Keratinocyte (primary cell): ENCODE measurements at regions not wholly inside any gene's neighbourhood (a gene's known extent, or its start where the extent isn't known, plus 50 kb on each side); places are given as distances from the start of the nearest gene placed in this dataset.

Source experiments
- DNase-seq: peaks from one replicate; pipeline ENCODE4 v3.0.0-alpha.2; 2011; ENCODE audit warnings: low read depth, missing footprints, low spot score
- FAIRE-seq: peaks from 2 replicates; lab custom pipeline; 2011; peaks lifted over from hg19 to GRCh38; lab: Jason Lieb, UNC
- H2AFZ ChIP-seq: 2 replicates; pipeline ENCODE4 v1.6.0; 2012; ENCODE audit warnings: low read length, control low read depth, inconsistent platforms; ENCODE audit not compliant: control insufficient read depth
- H3K27ac ChIP-seq: 2 replicates; pipeline ENCODE4 v1.5.1; 2011; ENCODE audit warnings: low read length; ENCODE audit not compliant: control insufficient read depth, insufficient read depth
- H3K27me3 ChIP-seq: 3 replicates; pipeline ENCODE4 v1.6.0; 2011; ENCODE audit warnings: low read length; ENCODE audit not compliant: control insufficient read depth, insufficient read depth; ENCODE audit errors: extremely low read depth
- H3K36me3 ChIP-seq, 2 experiments: 2 replicates in 1 of 2; 3 replicates in 1 of 2; pipeline ENCODE4 v1.5.1; 2011; ENCODE audit warnings: low read length in 2 of 2, mild to moderate bottlenecking in 1 of 2; ENCODE audit not compliant: control insufficient read depth in 2 of 2, insufficient read depth in 2 of 2; ENCODE audit errors: extremely low read depth in 1 of 2
- H3K4me1 ChIP-seq: 3 replicates; pipeline ENCODE4 v1.5.1; 2011; ENCODE audit warnings: low read length; ENCODE audit not compliant: control insufficient read depth, insufficient read depth; ENCODE audit errors: extremely low read depth
- H3K4me2 ChIP-seq: 3 replicates; pipeline ENCODE4 v1.6.0; 2011; ENCODE audit warnings: low read depth, low read length; ENCODE audit not compliant: control insufficient read depth, insufficient read depth; ENCODE audit errors: extremely low read depth
- H3K4me3 ChIP-seq, 3 experiments: fragments of 200-600 bp in 1 of 3; sonication (generic) in 1 of 3; 2 replicates in 2 of 3; 3 replicates in 1 of 3; pipeline ENCODE4 v1.5.1; 2011 to 2016; ENCODE audit warnings: low read length in 3 of 3, mild to moderate bottlenecking in 3 of 3, control low read depth in 2 of 3, inconsistent platforms in 1 of 3, low read depth in 1 of 3, mixed read lengths in 1 of 3, mixed run types in 1 of 3, moderate library complexity in 1 of 3; ENCODE audit not compliant: control insufficient read depth in 2 of 3, insufficient read depth in 2 of 3; ENCODE audit errors: extremely low read depth in 1 of 3
- H3K79me2 ChIP-seq: 2 replicates; pipeline ENCODE4 v1.6.0; 2012; ENCODE audit warnings: low read length; ENCODE audit not compliant: control insufficient read depth, insufficient read depth
- H3K9ac ChIP-seq: 3 replicates; pipeline ENCODE4 v1.6.0; 2011; ENCODE audit warnings: low read length; ENCODE audit not compliant: control insufficient read depth, insufficient read depth; ENCODE audit errors: extremely low read depth
- H3K9me1 ChIP-seq: 3 replicates; pipeline ENCODE4 v1.6.0; 2011; ENCODE audit warnings: low read length; ENCODE audit not compliant: control insufficient read depth, insufficient read depth; ENCODE audit errors: extremely low read depth
- H3K9me3 ChIP-seq: 2 replicates; pipeline ENCODE4 v1.5.1; 2012; ENCODE audit warnings: low read depth, low read length; ENCODE audit not compliant: control insufficient read depth
- H4K20me1 ChIP-seq: 3 replicates; pipeline ENCODE4 v1.6.0; 2011; ENCODE audit warnings: low read length; ENCODE audit not compliant: control insufficient read depth, insufficient read depth; ENCODE audit errors: extremely low read depth
- CTCF ChIP-seq, 3 experiments: IDR thresholded peaks in 1 of 3; conservative IDR thresholded peaks in 1 of 3; optimal IDR thresholded peaks in 1 of 3; 2 replicates in 2 of 3; 3 replicates in 1 of 3; pipeline versions ENCODE3 to v1.5.1; 2011; ENCODE audit warnings: low read length in 3 of 3, mild to moderate bottlenecking in 3 of 3, moderate library complexity in 2 of 3, control low read depth in 1 of 3, inconsistent platforms in 1 of 3; ENCODE audit not compliant: insufficient read depth in 2 of 3; ENCODE audit errors: extremely low read depth in 1 of 3
- EZH2 ChIP-seq: IDR thresholded peaks from one replicate; pipeline ENCODE4 v1.6.1; 2012; ENCODE audit warnings: inconsistent platforms, mild to moderate bottlenecking, low read length, moderate library complexity
- dilution Hi-C: fragments of 300-500 bp; cut with MboI; formaldehyde crosslinking; loops from one replicate; pipeline ENCODE4 v1.7.0; 2020; ENCODE audit warnings: low sequenced_read_pairs; ENCODE audit not compliant: extremely low pct_ligation_motif_present

DNA sequence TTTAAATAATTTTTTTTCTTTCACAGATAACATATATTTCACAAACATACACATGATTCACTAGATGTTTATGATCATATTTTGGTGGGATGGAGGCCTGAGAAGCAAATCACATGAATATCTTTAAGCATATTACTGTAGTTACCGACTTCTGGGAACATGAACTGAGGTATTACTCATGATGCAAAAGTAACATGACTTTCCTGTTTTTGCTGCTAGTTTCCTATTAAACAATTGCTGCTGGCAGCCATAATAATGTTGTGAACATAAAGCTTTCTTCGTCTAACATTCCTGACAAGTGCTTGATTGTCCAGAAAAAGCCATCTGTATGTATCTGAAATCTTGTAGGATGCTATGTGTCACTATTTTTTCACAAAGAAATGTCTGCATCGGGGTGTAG is 145.4 kb downstream of the MTX2 start:
- H3K9ac ChIP-seq = no peak overlapping the region
- dilution Hi-C loops = no loop called here
- H3K4me2 ChIP-seq = no peak overlapping the region
- H2AFZ ChIP-seq = no peak overlapping the region
- no peak for DNase-seq
- no peak for FAIRE-seq
- no peaks in the 10 kb centered on the region for H3K79me2 ChIP-seq
- H3K27ac ChIP-seq = no peak overlapping the region
- no peak overlapping the region for H3K4me3 ChIP-seq
- H3K36me3 ChIP-seq = no peaks in the 10 kb centered on the region
- TF ChIP-seq CTCF (optimal IDR thresholded peaks at IDR 0.05 in 1 of 3, IDR thresholded peaks at IDR 0.05 in 1 of 3, conservative IDR thresholded peaks at IDR 0.05 in 1 of 3; ENCODE audit: extremely low read depth in 1 of 3, insufficient read depth in 2 of 3, low read length in 3 of 3) (no peak), EZH2 (no peak)
- H4K20me1 ChIP-seq = no peaks in the 10 kb centered on the region
- H3K9me3 ChIP-seq = no peaks in the 10 kb centered on the region
- H3K27me3 ChIP-seq = no peaks in the 10 kb centered on the region
- no peaks in the 10 kb centered on the region for H3K9me1 ChIP-seq
- H3K4me1 ChIP-seq = no peaks in the 10 kb centered on the region

DNA sequence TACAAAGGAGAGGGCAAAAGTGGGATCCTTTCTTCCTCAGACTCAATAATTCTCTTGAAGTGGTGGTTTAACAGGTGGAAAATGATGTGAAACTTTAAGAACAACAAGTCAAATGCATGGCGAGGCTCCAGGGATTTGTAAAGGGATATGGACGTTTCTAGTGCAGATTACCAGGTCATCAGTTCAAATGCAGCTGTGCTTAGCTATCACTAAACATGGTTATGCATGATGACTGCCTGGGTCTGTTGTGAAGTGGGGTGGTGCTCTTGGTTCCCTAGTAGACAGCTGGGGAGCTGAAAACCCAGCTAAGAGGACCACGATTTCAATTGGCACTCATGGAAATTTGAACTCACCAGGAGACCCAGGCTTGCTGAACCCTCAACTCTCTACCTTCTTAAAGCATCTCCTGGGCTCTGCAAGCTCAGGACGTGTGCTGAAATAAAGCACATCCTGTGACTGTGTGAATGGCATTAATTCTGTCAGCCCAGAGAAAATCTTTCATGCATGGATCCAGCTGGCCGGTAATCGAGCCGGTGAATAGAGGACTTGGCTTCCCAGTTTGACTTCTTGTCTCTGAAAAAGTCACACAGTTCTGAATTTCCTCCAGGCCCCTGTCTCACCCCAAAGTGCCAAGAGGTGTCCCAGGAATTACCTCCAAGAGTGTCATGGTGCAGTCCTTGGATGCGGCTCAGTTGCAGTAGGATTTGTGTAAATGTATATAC is 146.1 kb downstream of the MTX2 start:
- H3K9me3 ChIP-seq = no peaks in the 10 kb centered on the region
- no peak for FAIRE-seq
- H3K27ac ChIP-seq = no peak overlapping the region
- no peaks in the 10 kb centered on the region for H3K9me1 ChIP-seq
- no peak for DNase-seq
- dilution Hi-C loops = no loop called here
- no peak for TF ChIP-seq EZH2
- no peak for TF ChIP-seq CTCF (optimal IDR thresholded peaks at IDR 0.05 in 1 of 3, IDR thresholded peaks at IDR 0.05 in 1 of 3, conservative IDR thresholded peaks at IDR 0.05 in 1 of 3; ENCODE audit: extremely low read depth in 1 of 3, insufficient read depth in 2 of 3, low read length in 3 of 3)
- H3K27me3 ChIP-seq = no peaks in the 10 kb centered on the region
- H3K36me3 ChIP-seq = no peaks in the 10 kb centered on the region
- no peak overlapping the region for H3K9ac ChIP-seq
- no peaks in the 10 kb centered on the region for H3K4me1 ChIP-seq
- H3K4me2 ChIP-seq = no peak overlapping the region
- H2AFZ ChIP-seq = no peak overlapping the region
- H3K4me3 ChIP-seq = no peak overlapping the region
- H3K79me2 ChIP-seq = no peaks in the 10 kb centered on the region
- H4K20me1 ChIP-seq = no peaks in the 10 kb centered on the region
